Endothelial cell of umbilical vein (primary cell): ENCODE measurements at regions not wholly inside any gene's neighbourhood (a gene's known extent, or its start where the extent isn't known, plus 50 kb on each side); places are given as distances from the start of the nearest gene placed in this dataset.

ENCODE experiments used
- CTCF ChIP-seq, 2 donors: IDR thresholded peaks; 1 replicate in 1 of 2; 2 replicates in 1 of 2; pipeline ENCODE4 v1.5.1; 2011; ENCODE audit warnings: low read length in 2 of 2, mild to moderate bottlenecking in 2 of 2, moderate library complexity in 2 of 2, control low read depth in 1 of 2, inconsistent platforms in 1 of 2, low read depth in 1 of 2; ENCODE audit not compliant: insufficient read depth in 1 of 2; ENCODE audit errors: extremely low read depth in 1 of 2
- EZH2 ChIP-seq: IDR thresholded peaks from 2 replicates; pipeline ENCODE4 v1.6.1; 2012; ENCODE audit warnings: borderline replicate concordance, low read depth, mild to moderate bottlenecking, moderate library complexity, low read length, inconsistent platforms; ENCODE audit not compliant: severe bottlenecking
- MYC ChIP-seq: IDR thresholded peaks from one replicate; pipeline ENCODE4 v1.6.1; 2011; ENCODE audit warnings: mild to moderate bottlenecking, low read depth, low read length
- POLR2A ChIP-seq: IDR thresholded peaks from 2 replicates; pipeline ENCODE4 v1.6.1; 2012; ENCODE audit warnings: low read depth, mild to moderate bottlenecking, control low read depth, low read length
- POLR2AphosphoS5 ChIP-seq: IDR thresholded peaks from 2 replicates; pipeline ENCODE4 v1.6.1; 2012; ENCODE audit warnings: low read depth, mild to moderate bottlenecking, control low read depth, low read length, moderate library complexity; ENCODE audit not compliant: insufficient read depth

GRCh38 chr4:180314972-180315371 is 1928.2 kb upstream of the TENM3 start:
- TF ChIP-seq CTCF (IDR thresholded peaks at IDR 0.05; ENCODE audit: extremely low read depth in 1 of 2, insufficient read depth in 1 of 2, low read depth in 1 of 2, low read length in 2 of 2) (no peak), EZH2 (no peak), POLR2A (no peak), POLR2AphosphoS5 (no peak), MYC (no peak)
